ENCODE measurements at regions not wholly inside any gene's neighbourhood (a gene's known extent, or its start where the extent isn't known, plus 50 kb on each side); places are given as distances from the start of the nearest gene placed in this dataset.

DNA sequence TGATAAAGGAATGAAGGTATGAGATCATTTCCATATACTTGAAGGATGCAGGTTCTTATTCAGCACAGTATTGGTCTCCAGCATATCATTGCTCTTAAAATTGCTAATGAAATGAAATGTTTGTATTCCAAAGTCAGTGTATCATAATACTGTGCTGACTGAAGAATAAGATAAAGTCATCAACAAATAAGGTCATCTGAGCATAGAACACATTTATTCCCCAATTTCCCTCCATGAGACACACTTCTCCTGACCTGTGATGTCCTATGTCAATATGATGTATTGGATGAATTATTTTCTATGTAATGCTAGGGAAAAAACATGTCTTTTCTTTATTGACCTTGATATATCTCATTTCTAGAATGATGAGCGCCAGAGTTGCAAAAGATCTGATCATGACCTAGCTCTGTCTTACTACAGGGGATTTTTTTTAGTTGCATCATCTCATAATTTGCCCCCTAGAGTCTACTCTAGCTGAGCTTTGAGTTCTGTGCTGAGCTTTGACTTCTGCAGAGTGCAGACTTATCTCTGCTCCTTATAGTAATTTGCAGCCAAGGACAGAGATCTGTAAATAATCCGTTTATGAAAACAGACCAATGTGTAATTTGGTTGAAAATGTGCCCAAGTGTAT, 859.8 kb downstream of the TRIB2 start:
- H3K79me2 ChIP-seq (ENCODE audit: control insufficient read depth, insufficient read depth, low read length): no peaks in the 10 kb centered on the region
- H3K36me3 ChIP-seq (replicated peaks in 1 of 2; ENCODE audit: control extremely low read depth in 1 of 2, control insufficient read depth in 1 of 2, extremely low read depth in 1 of 2, insufficient read depth in 2 of 2, low read length in 1 of 2): no peaks in the 10 kb centered on the region
- no peak overlapping the region for H3K4me3 ChIP-seq (ENCODE audit: control extremely low read depth in 1 of 5, extremely low read depth in 1 of 5, insufficient read depth in 1 of 5, low read depth in 2 of 5, low read length in 4 of 5)
- H3K27me3 Mint-ChIP-seq: no peaks in the 10 kb centered on the region
- no peak overlapping the region for H2AFZ ChIP-seq (ENCODE audit: insufficient read depth, low read depth, low read length, poor library complexity, severe bottlenecking)
- H3K27me3 ChIP-seq (replicated peaks in 1 of 4; ENCODE audit: control extremely low read depth in 1 of 4, control insufficient read depth in 3 of 4, insufficient read depth in 4 of 4, low read length in 3 of 4): no peaks in the 10 kb centered on the region
- no peaks in the 10 kb centered on the region for H3K9me3 Mint-ChIP-seq (ENCODE audit: insufficient read depth)
- ATAC-seq (ENCODE audit: low read depth) (no peak), DNase-seq (no peak)
- intact Hi-C loops (cut with micrococcal nuclease): no loop called here
- no peaks in the 10 kb centered on the region for H3K4me1 Mint-ChIP-seq
- H3K4me2 ChIP-seq (replicated peaks; ENCODE audit: low read depth, low read length, poor library complexity, severe bottlenecking): no peak overlapping the region
- H3K9me3 ChIP-seq (ENCODE audit: control extremely low read depth in 1 of 3, control insufficient read depth in 2 of 3, insufficient read depth in 1 of 3, low read length in 2 of 3): peaks cover 0 to 4% (median 0%) of the 10 kb centered on the region in 3 donors
- no peak overlapping the region for H3K27ac ChIP-seq (ENCODE audit: low read length in 2 of 2)
- CTCF ChIA-PET: no interaction called here
- no CpG with 5 or more reads among the region's 2 CpGs for WGBS (ENCODE audit: insufficient coverage)
- H3K4me1 ChIP-seq (ENCODE audit: control insufficient read depth in 2 of 2, insufficient read depth in 2 of 2, low read length in 2 of 2): no peaks in the 10 kb centered on the region
- no peak overlapping the region for H3K27ac Mint-ChIP-seq
- TF ChIP-seq, protein P1, sequence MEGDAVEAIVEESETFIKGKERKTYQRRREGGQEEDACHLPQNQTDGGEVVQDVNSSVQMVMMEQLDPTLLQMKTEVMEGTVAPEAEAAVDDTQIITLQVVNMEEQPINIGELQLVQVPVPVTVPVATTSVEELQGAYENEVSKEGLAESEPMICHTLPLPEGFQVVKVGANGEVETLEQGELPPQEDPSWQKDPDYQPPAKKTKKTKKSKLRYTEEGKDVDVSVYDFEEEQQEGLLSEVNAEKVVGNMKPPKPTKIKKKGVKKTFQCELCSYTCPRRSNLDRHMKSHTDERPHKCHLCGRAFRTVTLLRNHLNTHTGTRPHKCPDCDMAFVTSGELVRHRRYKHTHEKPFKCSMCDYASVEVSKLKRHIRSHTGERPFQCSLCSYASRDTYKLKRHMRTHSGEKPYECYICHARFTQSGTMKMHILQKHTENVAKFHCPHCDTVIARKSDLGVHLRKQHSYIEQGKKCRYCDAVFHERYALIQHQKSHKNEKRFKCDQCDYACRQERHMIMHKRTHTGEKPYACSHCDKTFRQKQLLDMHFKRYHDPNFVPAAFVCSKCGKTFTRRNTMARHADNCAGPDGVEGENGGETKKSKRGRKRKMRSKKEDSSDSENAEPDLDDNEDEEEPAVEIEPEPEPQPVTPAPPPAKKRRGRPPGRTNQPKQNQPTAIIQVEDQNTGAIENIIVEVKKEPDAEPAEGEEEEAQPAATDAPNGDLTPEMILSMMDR (IDR thresholded peaks at IDR 0.05): no peak
- TF ChIP-seq EZH2 (IDR thresholded peaks at IDR 0.05; ENCODE audit: borderline replicate concordance, insufficient read depth, low read depth, low read length, poor library complexity, severe bottlenecking): no peak
- no peak overlapping the region for H3K9ac ChIP-seq (ENCODE audit: low read length)
- H4K20me1 ChIP-seq (ENCODE audit: control insufficient read depth, insufficient read depth, low read length, poor library complexity, severe bottlenecking): no peaks in the 10 kb centered on the region
- POLR2A ChIA-PET: no interaction called here
- H3K4me3 Mint-ChIP-seq: no peak overlapping the region

DNA sequence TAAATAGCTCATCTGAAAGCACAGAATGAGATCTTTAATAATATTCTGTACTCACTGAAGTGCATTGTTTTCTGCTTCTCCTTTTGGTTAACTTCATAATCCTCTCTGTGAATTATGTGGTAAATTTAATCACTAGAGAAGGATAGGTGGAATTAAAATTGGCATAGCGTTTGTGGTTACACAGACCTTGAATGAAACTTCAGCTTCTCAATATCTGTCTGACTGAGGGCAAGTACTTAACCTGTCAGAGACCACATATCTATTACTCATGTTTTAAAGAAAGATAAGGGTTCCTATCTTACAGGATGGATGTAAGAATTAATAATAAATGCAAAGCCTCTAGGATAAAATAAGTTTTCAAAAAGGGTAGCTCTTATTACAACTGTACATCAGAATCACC, 861.8 kb downstream of the TRIB2 start:
- H3K36me3 ChIP-seq (replicated peaks in 1 of 2; ENCODE audit: control extremely low read depth in 1 of 2, control insufficient read depth in 1 of 2, extremely low read depth in 1 of 2, insufficient read depth in 2 of 2, low read length in 1 of 2): no peaks in the 10 kb centered on the region
- H3K27ac ChIP-seq (ENCODE audit: low read length in 2 of 2): no peak overlapping the region
- DNase-seq: no peak
- intact Hi-C loops (cut with micrococcal nuclease): no loop called here
- H4K20me1 ChIP-seq (ENCODE audit: control insufficient read depth, insufficient read depth, low read length, poor library complexity, severe bottlenecking): no peaks in the 10 kb centered on the region
- TF ChIP-seq, protein P1 (IDR thresholded peaks at IDR 0.05): no peak
- no peak for TF ChIP-seq EZH2 (IDR thresholded peaks at IDR 0.05; ENCODE audit: borderline replicate concordance, insufficient read depth, low read depth, low read length, poor library complexity, severe bottlenecking)
- no CpG with 5 or more reads among the region's 1 CpG for WGBS (ENCODE audit: insufficient coverage)
- H3K9me3 ChIP-seq (ENCODE audit: control extremely low read depth in 1 of 3, control insufficient read depth in 2 of 3, insufficient read depth in 1 of 3, low read length in 2 of 3): peaks cover 0 to 3% (median 0%) of the 10 kb centered on the region in 3 donors
- no peak overlapping the region for H3K27ac Mint-ChIP-seq
- no peaks in the 10 kb centered on the region for H3K27me3 Mint-ChIP-seq
- POLR2A ChIA-PET: no interaction called here
- no peaks in the 10 kb centered on the region for H3K27me3 ChIP-seq (replicated peaks in 1 of 4; ENCODE audit: control extremely low read depth in 1 of 4, control insufficient read depth in 3 of 4, insufficient read depth in 4 of 4, low read length in 3 of 4)
- no peak overlapping the region for H2AFZ ChIP-seq (ENCODE audit: insufficient read depth, low read depth, low read length, poor library complexity, severe bottlenecking)
- no peak overlapping the region for H3K9ac ChIP-seq (ENCODE audit: low read length)
- H3K4me1 Mint-ChIP-seq: no peaks in the 10 kb centered on the region
- no peak for ATAC-seq (ENCODE audit: low read depth)
- no peaks in the 10 kb centered on the region for H3K79me2 ChIP-seq (ENCODE audit: control insufficient read depth, insufficient read depth, low read length)
- H3K4me3 Mint-ChIP-seq: no peak overlapping the region
- no peak overlapping the region for H3K4me2 ChIP-seq (replicated peaks; ENCODE audit: low read depth, low read length, poor library complexity, severe bottlenecking)
- CTCF ChIA-PET: no interaction called here
- H3K9me3 Mint-ChIP-seq (ENCODE audit: insufficient read depth): no peaks in the 10 kb centered on the region
- no peak overlapping the region for H3K4me3 ChIP-seq (ENCODE audit: control extremely low read depth in 1 of 5, extremely low read depth in 1 of 5, insufficient read depth in 1 of 5, low read depth in 2 of 5, low read length in 4 of 5)
- no peaks in the 10 kb centered on the region for H3K4me1 ChIP-seq (ENCODE audit: control insufficient read depth in 2 of 2, insufficient read depth in 2 of 2, low read length in 2 of 2)

Data from B cell (primary cell).